PC-9 (cell line): ENCODE measurements at regions not wholly inside any gene's neighbourhood (a gene's known extent, or its start where the extent isn't known, plus 50 kb on each side); places are given as distances from the start of the nearest gene placed in this dataset.

Experiments
- CTCF ChIP-seq: fragments of 200-600 bp; sonication (generic); conservative IDR thresholded peaks from 2 replicates; pipeline ENCODE4 v1.6.1; 2017; ENCODE audit warnings: mixed run types, antibody characterized with exemption, mild to moderate bottlenecking, moderate library complexity
- EZH2 ChIP-seq: fragments of 200-600 bp; sonication (generic); IDR thresholded peaks from 2 replicates; pipeline ENCODE4 v1.8.0; 2017; ENCODE audit warnings: antibody characterized with exemption, low read depth

- TF ChIP-seq CTCF (no peak), EZH2 (no peak)
Observed at GRCh38 chr12:42945927-42946326, 356.4 kb upstream of the PRICKLE1 start.
